ENCODE measurements at regions not wholly inside any gene's neighbourhood (a gene's known extent, or its start where the extent isn't known, plus 50 kb on each side); places are given as distances from the start of the nearest gene placed in this dataset.

DNA sequence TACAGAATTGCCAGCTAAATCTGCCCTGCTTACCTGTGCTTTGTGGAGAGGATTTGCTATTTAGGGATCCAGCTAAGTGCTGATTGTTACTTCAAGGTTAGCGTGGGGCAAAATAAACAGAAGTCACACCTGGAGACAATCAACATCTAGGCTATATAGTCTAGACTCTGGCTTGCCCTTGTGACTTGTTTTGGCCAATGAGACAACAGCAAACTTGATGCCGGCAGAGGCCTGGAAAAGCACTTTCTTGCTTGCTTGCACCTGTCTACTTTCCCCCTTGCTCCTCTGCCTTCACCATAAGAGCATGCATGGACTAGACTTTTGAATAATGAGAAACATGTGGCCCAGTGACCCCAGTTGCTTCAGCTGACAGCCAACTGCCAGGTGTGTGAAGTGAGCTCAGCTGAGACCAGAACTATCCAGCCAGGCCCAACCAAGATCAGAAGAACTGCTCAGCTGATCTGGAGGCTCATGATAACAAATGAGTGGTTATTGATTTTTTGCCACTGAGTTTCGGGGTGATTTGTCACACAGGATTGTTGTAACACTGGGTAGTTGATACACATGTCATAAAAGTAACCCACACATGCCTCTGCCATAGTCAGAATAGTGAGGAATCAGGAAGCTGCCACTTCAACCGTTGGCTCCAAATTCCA is 164.4 kb downstream of the RBMX2 start:
- TF ChIP-seq, protein P1, sequence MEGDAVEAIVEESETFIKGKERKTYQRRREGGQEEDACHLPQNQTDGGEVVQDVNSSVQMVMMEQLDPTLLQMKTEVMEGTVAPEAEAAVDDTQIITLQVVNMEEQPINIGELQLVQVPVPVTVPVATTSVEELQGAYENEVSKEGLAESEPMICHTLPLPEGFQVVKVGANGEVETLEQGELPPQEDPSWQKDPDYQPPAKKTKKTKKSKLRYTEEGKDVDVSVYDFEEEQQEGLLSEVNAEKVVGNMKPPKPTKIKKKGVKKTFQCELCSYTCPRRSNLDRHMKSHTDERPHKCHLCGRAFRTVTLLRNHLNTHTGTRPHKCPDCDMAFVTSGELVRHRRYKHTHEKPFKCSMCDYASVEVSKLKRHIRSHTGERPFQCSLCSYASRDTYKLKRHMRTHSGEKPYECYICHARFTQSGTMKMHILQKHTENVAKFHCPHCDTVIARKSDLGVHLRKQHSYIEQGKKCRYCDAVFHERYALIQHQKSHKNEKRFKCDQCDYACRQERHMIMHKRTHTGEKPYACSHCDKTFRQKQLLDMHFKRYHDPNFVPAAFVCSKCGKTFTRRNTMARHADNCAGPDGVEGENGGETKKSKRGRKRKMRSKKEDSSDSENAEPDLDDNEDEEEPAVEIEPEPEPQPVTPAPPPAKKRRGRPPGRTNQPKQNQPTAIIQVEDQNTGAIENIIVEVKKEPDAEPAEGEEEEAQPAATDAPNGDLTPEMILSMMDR (IDR thresholded peaks at IDR 0.05; ENCODE audit: extremely low read depth in 1 of 2, insufficient read depth in 1 of 2, low read depth in 1 of 2, low read length in 2 of 2): no peak
- TF ChIP-seq FOS (IDR thresholded peaks at IDR 0.05; ENCODE audit: borderline replicate concordance, insufficient read depth, low read length) (no peak), GATA2 (IDR thresholded peaks at IDR 0.05; ENCODE audit: insufficient read depth, insufficient read length, low read depth, low read length) (no peak)
- TF ChIP-seq, protein P2, sequence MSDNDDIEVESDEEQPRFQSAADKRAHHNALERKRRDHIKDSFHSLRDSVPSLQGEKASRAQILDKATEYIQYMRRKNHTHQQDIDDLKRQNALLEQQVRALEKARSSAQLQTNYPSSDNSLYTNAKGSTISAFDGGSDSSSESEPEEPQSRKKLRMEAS (IDR thresholded peaks at IDR 0.05; ENCODE audit: insufficient read depth, insufficient read length): no peak
